Large intestine (tissue), 3 donors: ENCODE measurements at regions not wholly inside any gene's neighbourhood (a gene's known extent, or its start where the extent isn't known, plus 50 kb on each side); places are given as distances from the start of the nearest gene placed in this dataset.

Experiments used
- DNase-seq, 2 donors: peaks; one replicate each; pipeline versions ENCODE4 v3.0.0 to v3.0.0-alpha.2; 2013
- H3K27ac ChIP-seq: one replicate; pipeline ENCODE4 v1.5.1; 2013; ENCODE audit warnings: low read length
- H3K27me3 ChIP-seq: 2 replicates; pipeline ENCODE4 v1.6.1; 2013; ENCODE audit warnings: low read length; ENCODE audit not compliant: control insufficient read depth, insufficient read depth
- H3K36me3 ChIP-seq: 2 replicates; pipeline ENCODE4 v1.6.1; 2013; ENCODE audit warnings: low read length; ENCODE audit not compliant: control insufficient read depth, insufficient read depth
- H3K4me1 ChIP-seq: one replicate; pipeline ENCODE4 v1.6.1; 2013; ENCODE audit warnings: low read length; ENCODE audit not compliant: control insufficient read depth, insufficient read depth
- H3K4me3 ChIP-seq: one replicate; pipeline ENCODE4 v1.5.1; 2013; ENCODE audit warnings: low read length
- H3K9me3 ChIP-seq: one replicate; pipeline ENCODE4 v1.6.1; 2013; ENCODE audit warnings: mild to moderate bottlenecking, low read depth, low read length, moderate library complexity; ENCODE audit not compliant: control insufficient read depth
- WGBS: methylation state at CpG from one replicate; pipeline ENCODE4 v1.1.5; 2013; ENCODE audit warnings: low lambda C conversion rate; ENCODE audit not compliant: insufficient coverage; 5-methylcytosine and 5-hydroxymethylcytosine counted together

GRCh38 chr1:209015092-209015491 lies 568.4 kb upstream of the CAMK1G start:
- DNase-seq: no peak
- no peaks in the 10 kb centered on the region for H3K4me1 ChIP-seq

GRCh38 chr1:209021622-209022021 lies 561.9 kb upstream of the CAMK1G start:
- Histone ChIP-seq H3K27ac (no peak overlapping the region), H3K4me1 (no peaks in the 10 kb centered on the region), H3K36me3 (no peaks in the 10 kb centered on the region), H3K4me3 (no peak overlapping the region), H3K27me3 (no peaks in the 10 kb centered on the region), H3K9me3 (peaks cover 4% of the 10 kb centered on the region)
- DNase-seq: no peak

More at GRCh38 chr1:209015092-209015491, 568.4 kb upstream of the CAMK1G start:
- Histone ChIP-seq H3K27me3 (no peaks in the 10 kb centered on the region), H3K36me3 (no peaks in the 10 kb centered on the region), H3K9me3 (peaks cover 3% of the 10 kb centered on the region), H3K4me3 (no peak overlapping the region), H3K27ac (no peak overlapping the region)

- no peaks in the 10 kb centered on the region for H3K4me1 ChIP-seq
- no peaks in the 10 kb centered on the region for H3K27me3 ChIP-seq
- WGBS: 29% methylated on average over 1 of the region's 2 CpGs
- no peaks in the 10 kb centered on the region for H3K36me3 ChIP-seq
- H3K9me3 ChIP-seq: peaks cover 4% of the 10 kb centered on the region
- DNase-seq: peak; percentile 13 to 49
- H3K4me3 ChIP-seq: no peak overlapping the region
- no peak overlapping the region for H3K27ac ChIP-seq
These were observed 559.7 kb upstream of the CAMK1G start for GRCh38 chr1:209023790-209024189.

- peak; percentile 4 to 14 for DNase-seq
- Histone ChIP-seq H3K4me1 (no peaks in the 10 kb centered on the region), H3K27me3 (no peaks in the 10 kb centered on the region), H3K9me3 (no peaks in the 10 kb centered on the region), H3K36me3 (no peaks in the 10 kb centered on the region), H3K27ac (no peak overlapping the region), H3K4me3 (no peak overlapping the region)
- 80% methylated on average over 1 of the region's 1 CpG for WGBS
These were observed 553.8 kb upstream of the CAMK1G start for GRCh38 chr1:209029737-209030136.

GRCh38 chr1:209030454-209031167 lies 552.9 kb upstream of the CAMK1G start:
- Histone ChIP-seq H3K9me3 (no peaks in the 10 kb centered on the region), H3K27me3 (no peaks in the 10 kb centered on the region), H3K4me1 (no peaks in the 10 kb centered on the region), H3K4me3 (no peak overlapping the region), H3K27ac (no peak overlapping the region), H3K36me3 (no peaks in the 10 kb centered on the region)
- WGBS: no CpG with 5 or more reads among the region's 6 CpGs
- DNase-seq: no peak

- H3K27me3 ChIP-seq: no peaks in the 10 kb centered on the region
These were observed 546.5 kb upstream of the CAMK1G start for GRCh38 chr1:209037064-209037463.

GRCh38 chr1:209038316-209038715 lies 545.2 kb upstream of the CAMK1G start:
- no peak overlapping the region for H3K4me3 ChIP-seq
- H3K4me1 ChIP-seq: no peaks in the 10 kb centered on the region
- no peak overlapping the region for H3K27ac ChIP-seq
- WGBS: 100% methylated on average over 1 of the region's 2 CpGs
- no peaks in the 10 kb centered on the region for H3K36me3 ChIP-seq
- DNase-seq: no peak
- no peaks in the 10 kb centered on the region for H3K9me3 ChIP-seq
- H3K27me3 ChIP-seq: no peaks in the 10 kb centered on the region

More at GRCh38 chr1:209037064-209037463, 546.5 kb upstream of the CAMK1G start:
- Histone ChIP-seq H3K9me3 (no peaks in the 10 kb centered on the region), H3K36me3 (no peaks in the 10 kb centered on the region), H3K27ac (no peak overlapping the region), H3K4me3 (no peak overlapping the region), H3K4me1 (no peaks in the 10 kb centered on the region)
- 100% methylated on average over 1 of the region's 1 CpG for WGBS
- DNase-seq: no peak

- no peak for DNase-seq
- no CpG with 5 or more reads among the region's 1 CpG for WGBS
- H3K4me3 ChIP-seq: no peak overlapping the region
- no peak overlapping the region for H3K27ac ChIP-seq
- no peaks in the 10 kb centered on the region for H3K27me3 ChIP-seq
- H3K9me3 ChIP-seq: no peaks in the 10 kb centered on the region
- no peaks in the 10 kb centered on the region for H3K4me1 ChIP-seq
- no peaks in the 10 kb centered on the region for H3K36me3 ChIP-seq
These were observed 544.8 kb upstream of the CAMK1G start for GRCh38 chr1:209038735-209039134.

- H3K36me3 ChIP-seq: no peaks in the 10 kb centered on the region
- DNase-seq: no peak
- no peak overlapping the region for H3K27ac ChIP-seq
- no peaks in the 10 kb centered on the region for H3K4me1 ChIP-seq
- no peaks in the 10 kb centered on the region for H3K27me3 ChIP-seq
- WGBS: no CpG with 5 or more reads among the region's 3 CpGs
- H3K9me3 ChIP-seq: no peaks in the 10 kb centered on the region
- no peak overlapping the region for H3K4me3 ChIP-seq
These were observed 543.2 kb upstream of the CAMK1G start for GRCh38 chr1:209040351-209040750.

GRCh38 chr1:209041927-209042326 lies 541.6 kb upstream of the CAMK1G start:
- DNase-seq: no peak
- no peaks in the 10 kb centered on the region for H3K27me3 ChIP-seq
- H3K36me3 ChIP-seq: no peaks in the 10 kb centered on the region
- no peak overlapping the region for H3K4me3 ChIP-seq
- no peaks in the 10 kb centered on the region for H3K9me3 ChIP-seq
- H3K4me1 ChIP-seq: no peaks in the 10 kb centered on the region
- WGBS: no CpG with 5 or more reads among the region's 2 CpGs
- no peak overlapping the region for H3K27ac ChIP-seq

GRCh38 chr1:209042413-209042812 lies 541.1 kb upstream of the CAMK1G start:
- 90% methylated on average over 2 of the region's 4 CpGs for WGBS
- H3K27ac ChIP-seq: no peak overlapping the region
- no peak overlapping the region for H3K4me3 ChIP-seq
- no peaks in the 10 kb centered on the region for H3K27me3 ChIP-seq
- H3K36me3 ChIP-seq: no peaks in the 10 kb centered on the region
- no peak for DNase-seq
- no peaks in the 10 kb centered on the region for H3K4me1 ChIP-seq
- H3K9me3 ChIP-seq: no peaks in the 10 kb centered on the region
